H1 (cell line): ENCODE measurements at regions not wholly inside any gene's neighbourhood (a gene's known extent, or its start where the extent isn't known, plus 50 kb on each side); places are given as distances from the start of the nearest gene placed in this dataset.

Experiments
- CHD2 ChIP-seq: IDR thresholded peaks from 2 replicates; pipeline ENCODE4 v1.6.1; 2012; ENCODE audit warnings: low read length, improper control_type of control experiment
- EZH2 ChIP-seq: fragments of 200-600 bp; sonication (generic); IDR thresholded peaks from 2 replicates; pipeline ENCODE4 v1.7.1; 2012; ENCODE audit warnings: low read depth, mild to moderate bottlenecking, moderate library complexity, low read length, inconsistent platforms; ENCODE audit not compliant: severe bottlenecking
- HDAC2 ChIP-seq, 2 experiments: fragments of 300-600 bp in 1 of 2; sonication (generic) in 1 of 2; IDR thresholded peaks; 2 replicates each; pipeline ENCODE4 v1.6.1; 2011 to 2012; ENCODE audit warnings: low read depth in 2 of 2, low read length in 2 of 2, mild to moderate bottlenecking in 2 of 2, moderate library complexity in 2 of 2, borderline replicate concordance in 1 of 2, inconsistent platforms in 1 of 2
- MAFK ChIP-seq: IDR thresholded peaks from 2 replicates; pipeline ENCODE4 v1.6.1; 2012; ENCODE audit warnings: low read depth, mild to moderate bottlenecking, improper control_type of control experiment, low read length
- PHF8 ChIP-seq: fragments of 200-600 bp; sonication (generic); conservative IDR thresholded peaks from 2 replicates; pipeline ENCODE4 v1.7.1; 2012; ENCODE audit warnings: low read depth, mild to moderate bottlenecking, inconsistent platforms, low read length, moderate library complexity
- POLR2A ChIP-seq, 2 experiments: IDR thresholded peaks; 1 replicate in 1 of 2; 2 replicates in 1 of 2; pipeline ENCODE4 v1.6.1; 2011; ENCODE audit warnings: low read depth in 2 of 2, low read length in 2 of 2, mild to moderate bottlenecking in 2 of 2; ENCODE audit errors: control extremely low read depth in 1 of 2
- POLR2AphosphoS5 ChIP-seq: IDR thresholded peaks from 2 replicates; pipeline ENCODE4 v1.6.1; 2011; ENCODE audit warnings: low read depth, low read length
- SP1 ChIP-seq: IDR thresholded peaks from 2 replicates; pipeline ENCODE4 v1.6.1; 2011; ENCODE audit warnings: low read depth, low read length
- SUZ12 ChIP-seq: fragments of 200-600 bp; sonication (generic); IDR thresholded peaks from 2 replicates; pipeline ENCODE4 v1.6.1; 2012; ENCODE audit warnings: mild to moderate bottlenecking, inconsistent platforms, low read length, moderate library complexity, mixed read lengths
- TBP ChIP-seq: IDR thresholded peaks from 2 replicates; pipeline ENCODE4 v1.6.1; 2011; ENCODE audit warnings: low read depth, low read length, improper control_type of control experiment
- TF ChIP-seq, protein P1 (sequence below), 3 experiments: IDR thresholded peaks; 1 replicate in 2 of 3; 2 replicates in 1 of 3; pipeline versions ENCODE4 v1.5.1 to v1.6.1; 2011; ENCODE audit warnings: low read length in 3 of 3, mild to moderate bottlenecking in 3 of 3, inconsistent platforms in 2 of 3, low read depth in 1 of 3, moderate library complexity in 1 of 3; ENCODE audit not compliant: insufficient read depth in 1 of 3; ENCODE audit errors: control extremely low read depth in 1 of 3
- TF ChIP-seq, protein P2 (sequence below): fragments of 300-600 bp; sonication (generic); IDR thresholded peaks from 2 replicates; pipeline ENCODE4 v1.7.1; 2012; ENCODE audit warnings: low read length, moderate library complexity, mild to moderate bottlenecking, inconsistent platforms; ENCODE audit not compliant: insufficient replicate concordance
- TF ChIP-seq, protein P3 (sequence below): IDR thresholded peaks from 2 replicates; pipeline ENCODE4 v1.6.1; 2012; ENCODE audit warnings: inconsistent platforms

DNA sequence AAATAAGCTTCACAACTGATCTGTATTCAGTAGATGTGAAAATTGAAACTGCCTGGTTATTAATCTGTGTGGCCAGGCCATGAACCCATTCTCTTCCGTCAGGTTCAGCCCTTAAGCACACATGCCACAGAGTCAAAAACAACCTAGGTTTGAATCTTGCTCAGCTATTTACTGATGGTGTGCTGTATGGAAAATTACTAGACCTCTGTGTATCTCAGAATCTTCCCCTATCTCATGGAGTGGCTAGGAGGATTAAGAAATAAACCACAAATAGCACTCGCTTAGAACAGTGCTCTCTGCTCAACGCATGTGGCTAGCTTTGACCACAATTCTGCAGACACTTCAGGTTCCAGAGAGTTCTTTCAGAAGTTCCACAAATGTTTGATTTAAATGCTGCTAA lies 240.7 kb upstream of the PLEKHG7 start:
- TF ChIP-seq, protein P1, sequence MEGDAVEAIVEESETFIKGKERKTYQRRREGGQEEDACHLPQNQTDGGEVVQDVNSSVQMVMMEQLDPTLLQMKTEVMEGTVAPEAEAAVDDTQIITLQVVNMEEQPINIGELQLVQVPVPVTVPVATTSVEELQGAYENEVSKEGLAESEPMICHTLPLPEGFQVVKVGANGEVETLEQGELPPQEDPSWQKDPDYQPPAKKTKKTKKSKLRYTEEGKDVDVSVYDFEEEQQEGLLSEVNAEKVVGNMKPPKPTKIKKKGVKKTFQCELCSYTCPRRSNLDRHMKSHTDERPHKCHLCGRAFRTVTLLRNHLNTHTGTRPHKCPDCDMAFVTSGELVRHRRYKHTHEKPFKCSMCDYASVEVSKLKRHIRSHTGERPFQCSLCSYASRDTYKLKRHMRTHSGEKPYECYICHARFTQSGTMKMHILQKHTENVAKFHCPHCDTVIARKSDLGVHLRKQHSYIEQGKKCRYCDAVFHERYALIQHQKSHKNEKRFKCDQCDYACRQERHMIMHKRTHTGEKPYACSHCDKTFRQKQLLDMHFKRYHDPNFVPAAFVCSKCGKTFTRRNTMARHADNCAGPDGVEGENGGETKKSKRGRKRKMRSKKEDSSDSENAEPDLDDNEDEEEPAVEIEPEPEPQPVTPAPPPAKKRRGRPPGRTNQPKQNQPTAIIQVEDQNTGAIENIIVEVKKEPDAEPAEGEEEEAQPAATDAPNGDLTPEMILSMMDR (IDR thresholded peaks at IDR 0.05; ENCODE audit: control extremely low read depth in 1 of 3, insufficient read depth in 1 of 3, low read depth in 1 of 3, low read length in 3 of 3): no peak
- TF ChIP-seq TBP (no peak), MAFK (no peak), EZH2 (no peak), POLR2AphosphoS5 (no peak), POLR2A (IDR thresholded peaks at IDR 0.05; ENCODE audit: control extremely low read depth in 1 of 2, low read depth in 2 of 2, low read length in 2 of 2) (no peak), HDAC2 (IDR thresholded peaks at IDR 0.05; ENCODE audit: borderline replicate concordance in 1 of 2, low read depth in 2 of 2, low read length in 2 of 2) (no peak), SUZ12 (no peak), SP1 (no peak), CHD2 (no peak), PHF8 (no peak)
- TF ChIP-seq, protein P2, sequence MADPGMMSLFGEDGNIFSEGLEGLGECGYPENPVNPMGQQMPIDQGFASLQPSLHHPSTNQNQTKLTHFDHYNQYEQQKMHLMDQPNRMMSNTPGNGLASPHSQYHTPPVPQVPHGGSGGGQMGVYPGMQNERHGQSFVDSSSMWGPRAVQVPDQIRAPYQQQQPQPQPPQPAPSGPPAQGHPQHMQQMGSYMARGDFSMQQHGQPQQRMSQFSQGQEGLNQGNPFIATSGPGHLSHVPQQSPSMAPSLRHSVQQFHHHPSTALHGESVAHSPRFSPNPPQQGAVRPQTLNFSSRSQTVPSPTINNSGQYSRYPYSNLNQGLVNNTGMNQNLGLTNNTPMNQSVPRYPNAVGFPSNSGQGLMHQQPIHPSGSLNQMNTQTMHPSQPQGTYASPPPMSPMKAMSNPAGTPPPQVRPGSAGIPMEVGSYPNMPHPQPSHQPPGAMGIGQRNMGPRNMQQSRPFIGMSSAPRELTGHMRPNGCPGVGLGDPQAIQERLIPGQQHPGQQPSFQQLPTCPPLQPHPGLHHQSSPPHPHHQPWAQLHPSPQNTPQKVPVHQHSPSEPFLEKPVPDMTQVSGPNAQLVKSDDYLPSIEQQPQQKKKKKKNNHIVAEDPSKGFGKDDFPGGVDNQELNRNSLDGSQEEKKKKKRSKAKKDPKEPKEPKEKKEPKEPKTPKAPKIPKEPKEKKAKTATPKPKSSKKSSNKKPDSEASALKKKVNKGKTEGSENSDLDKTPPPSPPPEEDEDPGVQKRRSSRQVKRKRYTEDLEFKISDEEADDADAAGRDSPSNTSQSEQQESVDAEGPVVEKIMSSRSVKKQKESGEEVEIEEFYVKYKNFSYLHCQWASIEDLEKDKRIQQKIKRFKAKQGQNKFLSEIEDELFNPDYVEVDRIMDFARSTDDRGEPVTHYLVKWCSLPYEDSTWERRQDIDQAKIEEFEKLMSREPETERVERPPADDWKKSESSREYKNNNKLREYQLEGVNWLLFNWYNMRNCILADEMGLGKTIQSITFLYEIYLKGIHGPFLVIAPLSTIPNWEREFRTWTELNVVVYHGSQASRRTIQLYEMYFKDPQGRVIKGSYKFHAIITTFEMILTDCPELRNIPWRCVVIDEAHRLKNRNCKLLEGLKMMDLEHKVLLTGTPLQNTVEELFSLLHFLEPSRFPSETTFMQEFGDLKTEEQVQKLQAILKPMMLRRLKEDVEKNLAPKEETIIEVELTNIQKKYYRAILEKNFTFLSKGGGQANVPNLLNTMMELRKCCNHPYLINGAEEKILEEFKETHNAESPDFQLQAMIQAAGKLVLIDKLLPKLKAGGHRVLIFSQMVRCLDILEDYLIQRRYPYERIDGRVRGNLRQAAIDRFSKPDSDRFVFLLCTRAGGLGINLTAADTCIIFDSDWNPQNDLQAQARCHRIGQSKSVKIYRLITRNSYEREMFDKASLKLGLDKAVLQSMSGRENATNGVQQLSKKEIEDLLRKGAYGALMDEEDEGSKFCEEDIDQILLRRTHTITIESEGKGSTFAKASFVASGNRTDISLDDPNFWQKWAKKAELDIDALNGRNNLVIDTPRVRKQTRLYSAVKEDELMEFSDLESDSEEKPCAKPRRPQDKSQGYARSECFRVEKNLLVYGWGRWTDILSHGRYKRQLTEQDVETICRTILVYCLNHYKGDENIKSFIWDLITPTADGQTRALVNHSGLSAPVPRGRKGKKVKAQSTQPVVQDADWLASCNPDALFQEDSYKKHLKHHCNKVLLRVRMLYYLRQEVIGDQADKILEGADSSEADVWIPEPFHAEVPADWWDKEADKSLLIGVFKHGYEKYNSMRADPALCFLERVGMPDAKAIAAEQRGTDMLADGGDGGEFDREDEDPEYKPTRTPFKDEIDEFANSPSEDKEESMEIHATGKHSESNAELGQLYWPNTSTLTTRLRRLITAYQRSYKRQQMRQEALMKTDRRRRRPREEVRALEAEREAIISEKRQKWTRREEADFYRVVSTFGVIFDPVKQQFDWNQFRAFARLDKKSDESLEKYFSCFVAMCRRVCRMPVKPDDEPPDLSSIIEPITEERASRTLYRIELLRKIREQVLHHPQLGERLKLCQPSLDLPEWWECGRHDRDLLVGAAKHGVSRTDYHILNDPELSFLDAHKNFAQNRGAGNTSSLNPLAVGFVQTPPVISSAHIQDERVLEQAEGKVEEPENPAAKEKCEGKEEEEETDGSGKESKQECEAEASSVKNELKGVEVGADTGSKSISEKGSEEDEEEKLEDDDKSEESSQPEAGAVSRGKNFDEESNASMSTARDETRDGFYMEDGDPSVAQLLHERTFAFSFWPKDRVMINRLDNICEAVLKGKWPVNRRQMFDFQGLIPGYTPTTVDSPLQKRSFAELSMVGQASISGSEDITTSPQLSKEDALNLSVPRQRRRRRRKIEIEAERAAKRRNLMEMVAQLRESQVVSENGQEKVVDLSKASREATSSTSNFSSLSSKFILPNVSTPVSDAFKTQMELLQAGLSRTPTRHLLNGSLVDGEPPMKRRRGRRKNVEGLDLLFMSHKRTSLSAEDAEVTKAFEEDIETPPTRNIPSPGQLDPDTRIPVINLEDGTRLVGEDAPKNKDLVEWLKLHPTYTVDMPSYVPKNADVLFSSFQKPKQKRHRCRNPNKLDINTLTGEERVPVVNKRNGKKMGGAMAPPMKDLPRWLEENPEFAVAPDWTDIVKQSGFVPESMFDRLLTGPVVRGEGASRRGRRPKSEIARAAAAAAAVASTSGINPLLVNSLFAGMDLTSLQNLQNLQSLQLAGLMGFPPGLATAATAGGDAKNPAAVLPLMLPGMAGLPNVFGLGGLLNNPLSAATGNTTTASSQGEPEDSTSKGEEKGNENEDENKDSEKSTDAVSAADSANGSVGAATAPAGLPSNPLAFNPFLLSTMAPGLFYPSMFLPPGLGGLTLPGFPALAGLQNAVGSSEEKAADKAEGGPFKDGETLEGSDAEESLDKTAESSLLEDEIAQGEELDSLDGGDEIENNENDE: no peak
- TF ChIP-seq, protein P3, sequence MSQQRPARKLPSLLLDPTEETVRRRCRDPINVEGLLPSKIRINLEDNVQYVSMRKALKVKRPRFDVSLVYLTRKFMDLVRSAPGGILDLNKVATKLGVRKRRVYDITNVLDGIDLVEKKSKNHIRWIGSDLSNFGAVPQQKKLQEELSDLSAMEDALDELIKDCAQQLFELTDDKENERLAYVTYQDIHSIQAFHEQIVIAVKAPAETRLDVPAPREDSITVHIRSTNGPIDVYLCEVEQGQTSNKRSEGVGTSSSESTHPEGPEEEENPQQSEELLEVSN: no peak
